ENCODE measurements at regions not wholly inside any gene's neighbourhood (a gene's known extent, or its start where the extent isn't known, plus 50 kb on each side); places are given as distances from the start of the nearest gene placed in this dataset.

GRCh38 chr13:99907038-99907437, 64.5 kb downstream of the ZIC5 start:
- H3K4me3 ChIP-seq (ENCODE audit: low read depth, low read length), result no peak overlapping the region
- no peak for TF ChIP-seq CTCF (IDR thresholded peaks at IDR 0.05; ENCODE audit: low read depth, low read length)

GRCh38 chr13:99905814-99906213, 65.8 kb downstream of the ZIC5 start:
- no peak overlapping the region for H3K4me3 ChIP-seq (ENCODE audit: low read depth, low read length)
- no peak for TF ChIP-seq CTCF (IDR thresholded peaks at IDR 0.05; ENCODE audit: low read depth, low read length)

- no peak for TF ChIP-seq CTCF (IDR thresholded peaks at IDR 0.05; ENCODE audit: low read depth, low read length)
- H3K4me3 ChIP-seq (ENCODE audit: low read depth, low read length), result no peak overlapping the region
These were observed 66.3 kb downstream of the ZIC5 start for GRCh38 chr13:99905224-99905623.

- TF ChIP-seq CTCF (IDR thresholded peaks at IDR 0.05; ENCODE audit: low read depth, low read length), result no peak
- H3K4me3 ChIP-seq (ENCODE audit: low read depth, low read length), result no peak overlapping the region
These were observed 68.4 kb downstream of the ZIC5 start for GRCh38 chr13:99903140-99903539.

GRCh38 chr13:99902657-99903056, 68.9 kb downstream of the ZIC5 start:
- TF ChIP-seq CTCF (IDR thresholded peaks at IDR 0.05; ENCODE audit: low read depth, low read length), result no peak

GRCh38 chr13:99900960-99901359, 70.6 kb downstream of the ZIC5 start:
- no peak overlapping the region for H3K4me3 ChIP-seq (ENCODE audit: low read depth, low read length)
- TF ChIP-seq CTCF (IDR thresholded peaks at IDR 0.05; ENCODE audit: low read depth, low read length), result no peak

More at GRCh38 chr13:99902657-99903056, 68.9 kb downstream of the ZIC5 start:
- no peak overlapping the region for H3K4me3 ChIP-seq (ENCODE audit: low read depth, low read length)

GRCh38 chr13:99898421-99898820, 73.1 kb downstream of the ZIC5 start:
- TF ChIP-seq CTCF (IDR thresholded peaks at IDR 0.05; ENCODE audit: low read depth, low read length), result no peak
- H3K4me3 ChIP-seq (ENCODE audit: low read depth, low read length), result no peak overlapping the region

Data from WI38 (cell line).